ENCODE measurements at regions not wholly inside any gene's neighbourhood (a gene's known extent, or its start where the extent isn't known, plus 50 kb on each side); places are given as distances from the start of the nearest gene placed in this dataset.

DNA sequence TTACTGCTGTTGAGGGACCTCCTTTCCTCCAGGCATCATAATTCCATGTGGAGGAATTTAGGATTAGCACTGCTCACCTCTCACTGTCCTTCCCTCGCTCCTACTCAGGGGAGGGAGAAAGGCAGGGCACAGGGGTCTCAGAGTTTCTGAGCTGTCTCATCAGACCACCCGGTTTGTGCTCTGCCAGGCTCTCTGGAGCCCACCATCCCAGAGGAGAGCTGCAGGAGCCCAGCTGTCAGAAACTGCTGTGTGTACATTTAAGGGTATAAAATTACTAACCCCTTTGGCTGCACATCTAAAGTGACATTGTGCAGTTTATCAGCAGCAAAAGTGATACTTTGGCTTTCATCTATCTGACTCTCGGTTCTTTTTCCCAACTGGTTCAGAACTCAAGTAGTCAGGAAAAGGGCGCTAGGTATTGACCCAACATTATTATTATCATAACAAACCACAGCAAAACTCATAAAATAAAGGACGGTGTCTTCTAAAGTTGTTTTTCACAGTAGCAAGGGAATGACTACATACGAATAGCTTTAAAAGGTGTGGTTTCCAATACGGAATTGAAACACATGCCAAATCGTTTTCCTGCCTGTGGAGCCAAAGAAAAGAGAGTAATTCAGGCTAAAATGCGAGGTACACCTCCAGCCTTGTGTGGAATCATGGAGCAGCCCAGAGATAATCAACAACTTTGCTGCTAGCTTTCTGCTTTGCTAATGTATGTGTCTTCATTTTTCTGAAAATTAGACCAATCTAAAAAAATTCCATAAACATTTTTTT, 348.1 kb downstream of the TMEM167A start:
- Histone ChIP-seq H3K27me3 (ENCODE audit: control insufficient read depth in 4 of 4, insufficient read depth in 4 of 4, low read length in 3 of 4) (peaks cover 0 to 2% (median 0%) of the 10 kb centered on the region in 4 donors), H3K9me3 (ENCODE audit: control insufficient read depth in 4 of 4, low read length in 3 of 4) (no peaks in the 10 kb centered on the region), H3K27ac (ENCODE audit: low read depth in 1 of 2, low read length in 2 of 2) (no peak overlapping the region), H3K4me3 (ENCODE audit: low read depth in 1 of 3, low read length in 3 of 3) (no peak overlapping the region), H3K36me3 (ENCODE audit: control insufficient read depth in 4 of 4, insufficient read depth in 3 of 4, low read depth in 1 of 4, low read length in 3 of 4) (no peaks in the 10 kb centered on the region), H3K9ac (ENCODE audit: low read depth in 1 of 2, low read length in 2 of 2) (no peak overlapping the region), H3K4me1 (ENCODE audit: control insufficient read depth in 4 of 4, insufficient read depth in 4 of 4, low read length in 3 of 4) (no peaks in the 10 kb centered on the region)
- no peak for DNase-seq (ENCODE audit: low spot score)
- 79% methylated on average over 9 of the region's 9 CpGs for WGBS
- TF ChIP-seq NR2F2 (IDR thresholded peaks at IDR 0.05): no peak
- no peak for TF ChIP-seq EGR1 (IDR thresholded peaks at IDR 0.05; ENCODE audit: low read depth in 2 of 2)
- no peak for TF ChIP-seq GABPA (IDR thresholded peaks at IDR 0.05 in 1 of 2, conservative IDR thresholded peaks at IDR 0.05 in 1 of 2)
- no peak for TF ChIP-seq JUND (IDR thresholded peaks at IDR 0.05)
- TF ChIP-seq, protein P1, sequence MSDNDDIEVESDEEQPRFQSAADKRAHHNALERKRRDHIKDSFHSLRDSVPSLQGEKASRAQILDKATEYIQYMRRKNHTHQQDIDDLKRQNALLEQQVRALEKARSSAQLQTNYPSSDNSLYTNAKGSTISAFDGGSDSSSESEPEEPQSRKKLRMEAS (IDR thresholded peaks at IDR 0.05): no peak
- no peak for TF ChIP-seq TAF1 (conservative IDR thresholded peaks at IDR 0.05)
- TF ChIP-seq FOXA2 (IDR thresholded peaks at IDR 0.05): no peak
- TF ChIP-seq FOXA1 (IDR thresholded peaks at IDR 0.05): no peak
- TF ChIP-seq, protein P2, sequence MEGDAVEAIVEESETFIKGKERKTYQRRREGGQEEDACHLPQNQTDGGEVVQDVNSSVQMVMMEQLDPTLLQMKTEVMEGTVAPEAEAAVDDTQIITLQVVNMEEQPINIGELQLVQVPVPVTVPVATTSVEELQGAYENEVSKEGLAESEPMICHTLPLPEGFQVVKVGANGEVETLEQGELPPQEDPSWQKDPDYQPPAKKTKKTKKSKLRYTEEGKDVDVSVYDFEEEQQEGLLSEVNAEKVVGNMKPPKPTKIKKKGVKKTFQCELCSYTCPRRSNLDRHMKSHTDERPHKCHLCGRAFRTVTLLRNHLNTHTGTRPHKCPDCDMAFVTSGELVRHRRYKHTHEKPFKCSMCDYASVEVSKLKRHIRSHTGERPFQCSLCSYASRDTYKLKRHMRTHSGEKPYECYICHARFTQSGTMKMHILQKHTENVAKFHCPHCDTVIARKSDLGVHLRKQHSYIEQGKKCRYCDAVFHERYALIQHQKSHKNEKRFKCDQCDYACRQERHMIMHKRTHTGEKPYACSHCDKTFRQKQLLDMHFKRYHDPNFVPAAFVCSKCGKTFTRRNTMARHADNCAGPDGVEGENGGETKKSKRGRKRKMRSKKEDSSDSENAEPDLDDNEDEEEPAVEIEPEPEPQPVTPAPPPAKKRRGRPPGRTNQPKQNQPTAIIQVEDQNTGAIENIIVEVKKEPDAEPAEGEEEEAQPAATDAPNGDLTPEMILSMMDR (IDR thresholded peaks at IDR 0.05; ENCODE audit: low read depth, low read length, missing input control): no peak

DNA sequence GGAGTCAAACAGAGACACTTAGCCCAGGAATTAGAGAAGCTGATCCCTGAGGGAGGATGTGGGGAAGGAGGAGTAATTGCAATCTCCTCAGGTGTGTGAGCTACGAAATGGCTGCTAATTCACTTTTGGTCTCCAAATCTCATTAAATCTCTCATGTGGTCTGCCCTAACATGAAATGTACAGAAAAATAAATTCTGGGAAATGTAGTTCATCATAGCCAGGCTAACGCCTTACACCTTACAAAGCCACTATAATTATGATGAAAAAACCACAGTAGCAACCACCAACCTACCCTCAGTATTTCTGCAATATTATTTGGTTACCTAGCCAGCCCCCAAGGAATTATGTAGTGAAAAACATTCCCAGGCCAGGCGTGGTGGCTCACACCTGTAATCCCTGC, 354.0 kb downstream of the TMEM167A start:
- Histone ChIP-seq H3K27ac (ENCODE audit: low read depth in 1 of 2, low read length in 2 of 2) (no peak overlapping the region), H3K36me3 (ENCODE audit: control insufficient read depth in 4 of 4, insufficient read depth in 3 of 4, low read depth in 1 of 4, low read length in 3 of 4) (no peaks in the 10 kb centered on the region)
- 86% methylated on average over 3 of the region's 3 CpGs for WGBS

More for the DNA sequence above, 354.0 kb downstream of the TMEM167A start:
- TF ChIP-seq FOXA2 (IDR thresholded peaks at IDR 0.05): no peak
- TF ChIP-seq, protein P3, sequence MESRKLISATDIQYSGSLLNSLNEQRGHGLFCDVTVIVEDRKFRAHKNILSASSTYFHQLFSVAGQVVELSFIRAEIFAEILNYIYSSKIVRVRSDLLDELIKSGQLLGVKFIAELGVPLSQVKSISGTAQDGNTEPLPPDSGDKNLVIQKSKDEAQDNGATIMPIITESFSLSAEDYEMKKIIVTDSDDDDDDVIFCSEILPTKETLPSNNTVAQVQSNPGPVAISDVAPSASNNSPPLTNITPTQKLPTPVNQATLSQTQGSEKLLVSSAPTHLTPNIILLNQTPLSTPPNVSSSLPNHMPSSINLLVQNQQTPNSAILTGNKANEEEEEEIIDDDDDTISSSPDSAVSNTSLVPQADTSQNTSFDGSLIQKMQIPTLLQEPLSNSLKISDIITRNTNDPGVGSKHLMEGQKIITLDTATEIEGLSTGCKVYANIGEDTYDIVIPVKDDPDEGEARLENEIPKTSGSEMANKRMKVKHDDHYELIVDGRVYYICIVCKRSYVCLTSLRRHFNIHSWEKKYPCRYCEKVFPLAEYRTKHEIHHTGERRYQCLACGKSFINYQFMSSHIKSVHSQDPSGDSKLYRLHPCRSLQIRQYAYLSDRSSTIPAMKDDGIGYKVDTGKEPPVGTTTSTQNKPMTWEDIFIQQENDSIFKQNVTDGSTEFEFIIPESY (IDR thresholded peaks at IDR 0.05): no peak
- no peak for TF ChIP-seq EGR1 (IDR thresholded peaks at IDR 0.05; ENCODE audit: low read depth in 2 of 2)
- no peak for TF ChIP-seq GABPA (IDR thresholded peaks at IDR 0.05 in 1 of 2, conservative IDR thresholded peaks at IDR 0.05 in 1 of 2)
- TF ChIP-seq SP1 (IDR thresholded peaks at IDR 0.05): no peak
- no peak for TF ChIP-seq HNF4G (IDR thresholded peaks at IDR 0.05)
- TF ChIP-seq, protein P4, sequence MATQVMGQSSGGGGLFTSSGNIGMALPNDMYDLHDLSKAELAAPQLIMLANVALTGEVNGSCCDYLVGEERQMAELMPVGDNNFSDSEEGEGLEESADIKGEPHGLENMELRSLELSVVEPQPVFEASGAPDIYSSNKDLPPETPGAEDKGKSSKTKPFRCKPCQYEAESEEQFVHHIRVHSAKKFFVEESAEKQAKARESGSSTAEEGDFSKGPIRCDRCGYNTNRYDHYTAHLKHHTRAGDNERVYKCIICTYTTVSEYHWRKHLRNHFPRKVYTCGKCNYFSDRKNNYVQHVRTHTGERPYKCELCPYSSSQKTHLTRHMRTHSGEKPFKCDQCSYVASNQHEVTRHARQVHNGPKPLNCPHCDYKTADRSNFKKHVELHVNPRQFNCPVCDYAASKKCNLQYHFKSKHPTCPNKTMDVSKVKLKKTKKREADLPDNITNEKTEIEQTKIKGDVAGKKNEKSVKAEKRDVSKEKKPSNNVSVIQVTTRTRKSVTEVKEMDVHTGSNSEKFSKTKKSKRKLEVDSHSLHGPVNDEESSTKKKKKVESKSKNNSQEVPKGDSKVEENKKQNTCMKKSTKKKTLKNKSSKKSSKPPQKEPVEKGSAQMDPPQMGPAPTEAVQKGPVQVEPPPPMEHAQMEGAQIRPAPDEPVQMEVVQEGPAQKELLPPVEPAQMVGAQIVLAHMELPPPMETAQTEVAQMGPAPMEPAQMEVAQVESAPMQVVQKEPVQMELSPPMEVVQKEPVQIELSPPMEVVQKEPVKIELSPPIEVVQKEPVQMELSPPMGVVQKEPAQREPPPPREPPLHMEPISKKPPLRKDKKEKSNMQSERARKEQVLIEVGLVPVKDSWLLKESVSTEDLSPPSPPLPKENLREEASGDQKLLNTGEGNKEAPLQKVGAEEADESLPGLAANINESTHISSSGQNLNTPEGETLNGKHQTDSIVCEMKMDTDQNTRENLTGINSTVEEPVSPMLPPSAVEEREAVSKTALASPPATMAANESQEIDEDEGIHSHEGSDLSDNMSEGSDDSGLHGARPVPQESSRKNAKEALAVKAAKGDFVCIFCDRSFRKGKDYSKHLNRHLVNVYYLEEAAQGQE (IDR thresholded peaks at IDR 0.05): no peak
- TF ChIP-seq HNF4A (conservative IDR thresholded peaks at IDR 0.05): no peak
- TF ChIP-seq NR2F2 (IDR thresholded peaks at IDR 0.05): no peak
- no peak for TF ChIP-seq FOXA1 (IDR thresholded peaks at IDR 0.05)
- no peak for TF ChIP-seq JUND (IDR thresholded peaks at IDR 0.05)
- TF ChIP-seq RAD21 (IDR thresholded peaks at IDR 0.05): no peak
- TF ChIP-seq, protein P5, sequence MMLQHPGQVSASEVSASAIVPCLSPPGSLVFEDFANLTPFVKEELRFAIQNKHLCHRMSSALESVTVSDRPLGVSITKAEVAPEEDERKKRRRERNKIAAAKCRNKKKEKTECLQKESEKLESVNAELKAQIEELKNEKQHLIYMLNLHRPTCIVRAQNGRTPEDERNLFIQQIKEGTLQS (IDR thresholded peaks at IDR 0.05): no peak
- no peak for TF ChIP-seq RXRA (IDR thresholded peaks at IDR 0.05)
- no peak for TF ChIP-seq TAF1 (conservative IDR thresholded peaks at IDR 0.05)
- TF ChIP-seq, protein P1 (IDR thresholded peaks at IDR 0.05): no peak
- TF ChIP-seq, protein P2 (IDR thresholded peaks at IDR 0.05; ENCODE audit: low read depth, low read length, missing input control): no peak
- TF ChIP-seq YY1 (IDR thresholded peaks at IDR 0.05): no peak
- Histone ChIP-seq H3K4me3 (ENCODE audit: low read depth in 1 of 3, low read length in 3 of 3) (no peak overlapping the region), H3K27me3 (ENCODE audit: control insufficient read depth in 4 of 4, insufficient read depth in 4 of 4, low read length in 3 of 4) (peaks cover 0 to 2% (median 0%) of the 10 kb centered on the region in 4 donors), H3K9me3 (ENCODE audit: control insufficient read depth in 4 of 4, low read length in 3 of 4) (no peaks in the 10 kb centered on the region), H3K9ac (ENCODE audit: low read depth in 1 of 2, low read length in 2 of 2) (no peak overlapping the region), H3K4me1 (ENCODE audit: control insufficient read depth in 4 of 4, insufficient read depth in 4 of 4, low read length in 3 of 4) (no peaks in the 10 kb centered on the region)
- DNase-seq (ENCODE audit: low spot score): no peak
